Loucy (cell line): ENCODE measurements at regions not wholly inside any gene's neighbourhood (a gene's known extent, or its start where the extent isn't known, plus 50 kb on each side); places are given as distances from the start of the nearest gene placed in this dataset.

Source experiments
- CTCF ChIP-seq: fragments of 200-600 bp; sonication (generic); conservative IDR thresholded peaks from 2 replicates; pipeline ENCODE4 v1.5.1; 2014; ENCODE audit warnings: mild to moderate bottlenecking, antibody characterized with exemption, low read length
- EZH2phosphoT487 ChIP-seq: fragments of 200-600 bp; IDR thresholded peaks from 2 replicates; pipeline ENCODE4 v1.6.1; 2018; ENCODE audit warnings: antibody characterized with exemption, mild to moderate bottlenecking, moderate library complexity, borderline replicate concordance

- TF ChIP-seq CTCF: no peak
- TF ChIP-seq EZH2phosphoT487: no peak
Measured at GRCh38 chr16:87174061-87174460, 143.1 kb downstream of the C16orf95 start.
